Stimulated activated CD4-positive, alpha-beta T cell treated with anti-CD3 and anti-CD28 coated beads, Interleukin-1b, Interleukin-23, amount 100 ng/mL, for 24 hours (primary cell): ENCODE measurements at regions not wholly inside any gene's neighbourhood (a gene's known extent, or its start where the extent isn't known, plus 50 kb on each side); places are given as distances from the start of the nearest gene placed in this dataset.

ENCODE experiments used
- DNase-seq, 4 experiments: peaks; one replicate each; pipeline ENCODE4 v3.0.0-alpha.2; 2020; ENCODE audit warnings: low read depth in 4 of 4, low spot score in 1 of 4

DNA sequence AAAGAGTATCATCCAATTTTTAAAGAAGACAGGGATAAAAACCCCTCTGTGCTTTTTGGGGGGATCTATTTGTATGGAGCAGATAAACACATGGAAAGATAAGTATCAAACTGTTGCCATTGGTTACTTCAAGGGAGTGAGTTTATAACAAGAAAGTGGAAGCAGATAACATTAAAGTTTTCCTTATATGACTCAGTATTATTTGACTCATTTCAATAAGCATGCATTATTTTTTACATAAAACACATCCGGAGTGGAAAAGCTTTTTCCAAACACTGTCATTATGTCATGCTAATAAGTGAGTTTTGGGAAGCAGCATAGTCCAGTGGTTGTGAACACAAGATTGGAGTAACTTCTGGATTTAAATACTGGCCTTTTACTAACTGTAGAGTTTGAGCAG, 452.2 kb downstream of the LTN1 start:
- no peak for DNase-seq

DNA sequence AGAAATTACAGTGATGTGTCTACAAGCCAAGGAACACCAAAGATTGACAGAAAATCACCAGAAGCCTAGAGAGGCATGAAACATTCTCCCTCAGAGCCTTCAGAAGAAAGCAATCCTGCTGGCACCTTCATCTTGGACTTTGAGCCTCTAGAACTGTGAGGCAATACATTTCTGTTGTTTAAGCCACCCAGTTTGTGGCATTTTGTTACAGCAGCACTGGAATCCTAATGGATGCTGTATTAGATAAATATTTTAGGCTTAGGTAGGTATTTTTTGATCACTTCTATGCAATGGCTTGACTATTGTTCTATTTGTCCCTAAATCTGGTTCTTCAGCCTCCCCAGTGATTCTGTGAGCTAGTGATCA, 453.1 kb downstream of the LTN1 start:
- DNase-seq = no peak

DNA sequence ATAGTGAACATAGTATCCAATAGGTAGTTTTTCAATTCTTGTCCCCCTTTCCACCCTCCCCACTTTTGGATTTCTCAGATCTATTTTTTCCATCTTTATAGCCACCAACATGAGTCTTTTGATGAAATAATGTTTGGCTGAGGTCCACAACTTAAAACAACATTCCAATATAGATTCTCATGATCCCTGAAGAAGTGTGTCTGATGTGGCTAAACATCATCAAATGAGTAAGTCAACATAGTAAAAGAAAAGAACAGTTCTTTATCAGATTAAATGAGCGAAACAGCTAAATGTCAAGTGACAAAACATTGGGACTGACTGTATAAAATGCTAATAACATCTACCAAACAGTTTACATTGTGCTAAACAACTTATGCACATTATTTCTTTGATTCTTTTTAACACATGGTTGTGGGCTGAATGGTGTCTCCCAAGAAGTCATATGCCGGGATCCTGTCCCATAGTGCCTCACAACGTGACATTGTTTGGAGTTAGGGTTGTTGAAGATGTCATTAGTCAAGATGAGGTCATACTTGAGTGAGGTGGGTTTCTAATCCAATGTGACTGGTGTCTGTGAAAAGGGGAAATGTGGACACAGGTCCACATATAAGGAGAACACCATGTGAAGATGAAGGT, 453.6 kb downstream of the LTN1 start:
- no peak for DNase-seq

DNA sequence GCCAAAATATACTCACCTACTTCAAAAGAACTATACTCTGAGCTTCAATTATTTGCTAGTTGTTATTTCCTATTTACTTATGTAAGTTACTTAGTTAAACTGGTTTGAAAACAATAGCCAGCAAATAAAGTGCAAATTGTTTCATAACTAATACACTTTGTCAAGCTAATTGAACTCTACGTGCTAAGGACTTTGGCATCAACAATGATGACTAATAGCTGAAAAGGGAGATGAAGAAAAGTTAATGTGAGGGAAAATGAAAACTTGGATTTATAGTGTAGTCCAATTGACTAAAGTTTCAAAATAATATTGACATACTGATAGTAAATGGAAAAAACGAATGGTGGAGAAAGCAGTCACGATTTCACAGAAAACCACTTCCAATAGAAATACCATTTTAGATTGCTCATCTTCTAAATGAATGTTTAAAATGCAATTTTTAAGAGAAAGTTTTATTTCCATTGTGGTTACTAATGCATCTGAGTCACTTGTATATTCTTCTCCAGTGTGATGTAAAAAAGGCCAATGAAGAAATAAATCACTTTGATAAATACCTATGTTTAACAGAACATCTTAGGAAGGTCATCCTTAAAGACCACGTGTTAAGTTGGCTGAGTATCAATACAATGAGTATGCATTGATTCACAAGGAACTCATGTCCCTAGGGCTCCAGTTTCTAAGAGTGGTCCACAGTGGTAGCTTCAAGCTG, 455.2 kb downstream of the LTN1 start:
- no peak for DNase-seq

DNA sequence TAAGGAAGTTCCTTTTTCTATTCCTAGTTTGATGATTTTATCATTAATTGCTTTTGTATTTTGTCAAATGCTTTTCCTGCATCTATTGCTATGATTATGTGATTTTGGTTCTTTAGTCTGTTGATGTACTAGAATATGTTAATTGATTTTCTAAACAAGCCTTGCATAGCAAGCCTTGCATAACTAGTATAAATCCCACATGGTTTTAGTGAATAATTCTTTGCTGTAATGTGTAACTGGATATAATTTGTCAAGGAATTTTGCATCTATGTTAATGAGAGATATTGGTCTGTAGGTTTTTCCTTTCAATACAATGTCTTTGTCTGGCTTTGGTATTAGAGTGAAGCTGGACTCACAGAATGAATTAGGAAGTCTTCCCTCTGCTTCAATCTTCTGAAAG, 460.2 kb downstream of the LTN1 start:
- no peak for DNase-seq

DNA sequence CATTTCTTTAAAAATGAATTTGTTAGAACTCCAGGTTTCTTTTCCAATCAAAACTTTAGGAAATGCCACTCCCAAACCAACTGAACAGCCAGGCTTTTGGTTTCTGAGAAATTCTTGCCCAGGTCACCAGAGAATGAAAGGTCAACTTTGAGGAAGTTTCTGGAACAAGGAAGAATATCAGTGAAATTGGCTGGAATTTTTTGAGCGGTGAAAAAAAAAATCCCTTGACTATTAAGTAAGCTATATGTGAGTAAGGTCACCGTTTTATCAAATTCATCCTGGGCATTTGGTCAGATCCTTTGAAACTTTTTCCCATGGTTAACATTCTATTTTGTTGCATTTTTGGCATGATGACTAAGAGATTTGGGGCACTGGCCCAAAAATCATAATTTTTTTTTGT, 469.3 kb downstream of the LTN1 start:
- DNase-seq = no peak

DNA sequence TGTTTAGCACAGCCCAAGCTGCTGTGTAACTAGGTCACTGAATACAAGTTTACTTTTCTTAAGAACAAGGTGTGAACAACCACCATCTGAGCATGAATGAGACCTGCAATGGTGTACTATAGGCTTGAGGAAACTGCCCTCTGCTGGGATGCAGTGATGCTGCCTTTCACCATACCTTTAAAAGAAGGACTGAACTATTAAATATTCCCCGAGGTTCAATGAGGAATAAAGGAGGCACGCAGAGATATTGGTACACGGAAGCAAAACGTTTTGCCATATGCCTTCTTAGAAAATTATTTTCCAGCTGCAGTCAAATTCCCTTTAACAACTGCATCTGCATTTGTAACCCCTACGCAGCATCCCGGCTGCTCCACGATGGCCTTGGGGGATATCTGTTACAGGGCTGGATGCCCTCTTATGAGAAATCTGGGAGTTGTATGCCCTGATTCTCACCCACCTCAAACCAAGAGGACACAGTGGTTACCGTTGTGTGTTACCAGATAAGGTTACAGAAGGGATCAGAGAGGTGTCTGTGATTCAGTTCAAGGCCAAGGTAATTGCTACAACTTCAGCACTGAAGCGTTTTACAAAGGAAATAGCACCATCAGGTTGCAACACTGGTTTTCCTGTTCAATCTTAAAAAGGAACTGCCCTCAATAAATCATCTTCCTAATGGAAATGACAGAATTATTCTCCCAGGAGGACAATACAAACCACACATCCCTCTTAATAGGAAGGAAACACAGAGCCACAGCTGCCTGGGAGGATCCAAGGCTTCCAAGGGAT, 470.5 kb downstream of the LTN1 start:
- DNase-seq = no peak

DNA sequence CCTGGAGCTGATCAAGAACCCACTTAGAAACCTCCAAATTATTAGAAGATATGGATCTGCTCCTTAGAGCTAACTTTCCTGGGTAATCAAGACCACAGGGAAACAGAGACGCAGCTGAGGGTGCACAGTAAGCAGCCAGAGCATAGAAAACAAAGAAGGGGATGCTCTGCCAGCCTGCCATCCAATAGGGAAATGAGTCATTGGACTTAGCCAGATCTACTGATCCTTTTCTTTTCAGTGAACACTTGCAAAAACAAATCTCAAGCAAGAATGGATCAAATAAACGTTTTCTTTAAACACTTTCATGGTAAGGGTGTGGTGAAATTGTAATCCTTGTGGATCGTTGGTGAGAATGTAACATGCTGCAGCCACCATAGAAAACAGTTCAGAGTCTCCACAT, 474.0 kb downstream of the LTN1 start:
- no peak for DNase-seq

DNA sequence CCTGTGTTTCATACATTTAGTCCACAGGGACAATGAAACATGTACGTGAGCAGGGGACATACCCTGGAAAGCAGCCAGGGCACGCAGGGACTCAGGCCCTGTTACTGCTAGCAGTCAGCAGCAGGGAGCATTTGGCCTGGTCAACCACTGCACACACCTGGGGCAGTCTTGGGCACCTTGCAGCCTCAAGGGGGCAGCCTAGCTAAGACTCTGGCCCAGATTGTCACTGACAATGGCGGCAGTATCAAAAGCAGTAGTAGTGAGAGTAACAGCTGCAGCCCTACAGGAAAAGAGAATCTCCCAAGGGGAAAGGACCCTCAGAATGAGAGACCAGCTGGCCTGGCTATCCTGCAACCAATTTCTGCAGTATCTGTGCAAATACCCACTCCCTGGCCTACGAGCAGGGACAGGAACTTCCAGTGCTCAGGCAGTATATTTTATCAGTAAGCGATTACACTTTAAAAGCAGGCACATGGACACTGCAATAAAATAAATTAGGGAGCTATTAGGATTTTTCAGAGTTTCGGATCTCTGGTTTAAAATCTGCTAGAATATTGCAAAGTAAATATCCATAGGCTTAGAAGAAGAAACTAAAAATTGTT, 475.6 kb downstream of the LTN1 start:
- DNase-seq = peak; percentile 2 to 40 (median 32)

DNA sequence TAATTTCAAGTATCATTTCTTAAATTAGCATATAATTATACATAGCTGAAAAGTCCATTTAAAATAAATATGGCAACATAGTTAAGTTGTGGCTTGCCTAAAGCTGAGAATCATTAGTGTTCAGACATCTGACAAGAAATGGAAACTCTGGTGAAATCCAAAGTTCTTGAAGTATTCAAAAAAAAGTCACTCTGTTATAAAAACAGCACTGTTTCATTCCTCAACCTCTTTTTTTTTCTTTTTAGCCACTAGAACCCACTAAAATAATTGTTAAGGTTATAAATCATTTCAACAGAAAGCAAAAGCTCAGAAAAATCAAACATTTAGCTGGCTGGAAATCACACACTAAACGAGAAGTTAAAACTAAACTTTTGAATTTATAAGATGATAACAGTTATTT, 476.7 kb downstream of the LTN1 start:
- no peak for DNase-seq

DNA sequence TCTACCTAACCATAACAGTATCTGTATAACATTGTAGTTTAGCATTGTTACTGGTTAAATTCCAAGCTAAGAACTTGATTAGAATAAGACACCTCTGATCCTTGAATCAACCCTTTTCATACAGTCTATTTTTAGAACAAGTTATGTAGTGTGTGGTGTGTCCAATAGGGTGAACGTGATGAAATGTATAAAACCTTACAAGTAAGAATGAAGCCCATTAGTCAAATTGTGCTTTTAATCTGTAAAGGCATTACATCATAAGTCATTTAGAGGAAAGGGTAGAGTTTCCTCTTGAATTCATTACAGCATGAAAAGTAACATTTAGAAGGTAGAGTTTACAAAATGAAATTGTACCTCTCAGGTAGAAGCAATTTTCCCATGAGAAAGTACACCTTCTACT, 479.2 kb downstream of the LTN1 start:
- DNase-seq = no peak

DNA sequence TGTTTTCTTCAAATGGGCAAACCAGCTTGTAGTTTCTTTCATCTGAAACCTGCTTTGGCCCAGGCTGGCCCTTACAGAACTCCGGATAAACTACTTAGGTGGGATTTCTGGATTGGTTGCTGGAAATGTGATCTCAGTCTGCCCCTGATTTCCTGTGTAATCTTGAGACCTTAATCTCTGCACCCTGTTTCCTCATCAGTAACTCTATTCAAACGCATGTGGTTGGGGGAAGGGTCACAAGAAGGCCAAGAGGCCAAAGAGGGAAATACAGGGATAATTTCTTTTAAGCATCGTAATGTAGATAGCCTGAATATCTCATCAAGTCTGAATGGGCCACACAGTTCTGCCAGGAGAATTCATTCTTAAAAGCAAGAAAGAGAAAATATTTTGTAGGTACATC, 483.6 kb downstream of the LTN1 start:
- DNase-seq = no peak

DNA sequence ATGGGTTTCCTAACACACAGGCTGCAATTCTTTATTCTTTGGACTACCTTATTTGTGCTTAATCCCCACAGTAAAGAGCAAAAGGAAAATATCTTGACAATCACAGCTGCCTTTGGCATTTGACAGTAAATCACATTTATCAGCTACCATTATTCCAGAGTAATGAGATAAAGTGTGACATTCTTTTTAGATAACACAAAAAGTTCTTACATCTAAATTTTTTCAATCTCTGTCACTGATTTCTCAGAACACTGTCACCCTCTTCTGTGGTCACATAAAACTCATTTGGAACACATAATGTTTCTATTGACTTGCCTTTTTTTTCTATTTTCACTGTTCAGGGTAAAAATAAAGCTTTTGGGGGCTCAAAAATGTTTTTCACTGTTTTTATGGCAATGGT, 484.6 kb downstream of the LTN1 start:
- no peak for DNase-seq

DNA sequence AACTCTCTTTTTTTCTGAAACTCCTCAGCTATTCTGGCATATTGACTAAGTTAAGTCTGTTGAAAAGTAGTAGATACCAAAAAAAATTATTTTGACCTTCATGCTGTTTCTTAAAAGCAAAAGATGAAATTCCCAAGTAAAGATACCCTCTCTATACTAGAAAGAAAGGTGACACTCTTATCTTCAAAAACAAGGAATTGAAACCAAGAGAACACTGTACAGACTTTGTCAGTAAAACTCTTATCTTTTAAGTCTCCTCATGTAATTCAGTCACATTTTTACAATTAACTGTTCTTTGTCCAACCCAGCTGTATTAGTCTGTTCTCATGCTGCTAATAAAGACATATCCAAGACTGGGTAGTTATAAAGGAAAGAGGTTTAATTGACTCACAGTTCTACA, 496.2 kb downstream of the LTN1 start:
- DNase-seq = no peak

DNA sequence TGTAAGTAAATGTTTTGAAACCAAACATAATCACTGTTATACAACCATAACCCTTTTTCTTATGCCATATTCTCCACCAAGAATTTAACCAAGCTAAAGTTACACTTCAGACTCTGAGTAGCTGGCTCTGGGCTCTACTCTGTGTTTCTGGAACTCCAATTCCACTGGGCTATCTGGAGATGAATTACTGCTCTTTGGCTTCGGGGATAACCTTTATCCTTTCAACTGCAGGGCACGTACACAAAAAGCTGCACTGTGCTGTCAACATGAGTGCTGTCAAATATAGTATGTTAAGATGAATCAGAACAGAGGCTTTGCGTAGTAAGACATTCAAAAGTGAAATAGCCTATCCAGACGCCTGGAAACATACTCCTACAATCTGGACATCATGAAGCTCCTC, 500.6 kb downstream of the LTN1 start:
- DNase-seq = no peak

DNA sequence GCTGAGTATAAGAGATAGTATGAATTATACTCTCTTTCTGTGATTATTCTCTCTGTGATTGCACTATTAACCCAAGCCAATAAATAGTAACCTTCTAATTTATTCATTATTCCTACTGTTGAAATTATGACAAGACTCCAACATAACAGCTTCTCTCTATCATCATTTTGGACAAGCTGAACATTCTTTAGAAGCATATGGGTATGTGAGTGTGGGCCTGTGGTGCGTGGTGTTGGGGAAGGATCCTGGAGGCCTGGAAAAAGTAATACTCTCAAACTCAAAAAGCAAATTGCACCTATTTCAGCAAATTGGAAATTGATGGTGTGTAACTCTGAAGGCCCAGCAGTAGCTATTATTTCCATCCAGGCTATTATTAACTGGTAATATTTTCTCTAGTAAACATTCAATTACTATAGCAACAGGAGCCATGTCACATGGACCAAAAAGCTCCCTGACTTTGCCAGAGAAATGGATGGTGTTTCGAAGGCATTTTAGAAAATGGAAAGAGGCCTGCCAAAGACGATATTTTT, 502.8 kb downstream of the LTN1 start:
- no peak for DNase-seq

DNA sequence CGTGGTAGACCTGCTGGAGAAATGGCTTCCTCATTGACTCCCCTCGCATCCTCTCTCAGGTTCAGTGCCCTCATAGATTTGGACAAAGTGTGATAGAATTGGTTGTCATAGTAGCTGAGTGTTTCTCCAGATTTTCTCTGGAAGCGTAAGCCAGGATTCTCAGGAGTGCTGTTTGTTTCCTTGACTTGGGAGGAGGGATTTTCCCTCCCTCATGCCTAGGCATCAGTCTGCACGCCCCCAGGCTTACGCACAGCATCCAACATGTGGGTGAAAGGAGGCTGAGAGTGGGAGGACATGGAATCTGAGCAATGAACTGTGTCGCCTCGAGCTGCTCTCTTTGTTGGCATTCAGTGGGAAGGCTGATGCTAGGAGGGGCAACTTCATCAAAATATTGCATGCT, 503.5 kb downstream of the LTN1 start:
- no peak for DNase-seq

DNA sequence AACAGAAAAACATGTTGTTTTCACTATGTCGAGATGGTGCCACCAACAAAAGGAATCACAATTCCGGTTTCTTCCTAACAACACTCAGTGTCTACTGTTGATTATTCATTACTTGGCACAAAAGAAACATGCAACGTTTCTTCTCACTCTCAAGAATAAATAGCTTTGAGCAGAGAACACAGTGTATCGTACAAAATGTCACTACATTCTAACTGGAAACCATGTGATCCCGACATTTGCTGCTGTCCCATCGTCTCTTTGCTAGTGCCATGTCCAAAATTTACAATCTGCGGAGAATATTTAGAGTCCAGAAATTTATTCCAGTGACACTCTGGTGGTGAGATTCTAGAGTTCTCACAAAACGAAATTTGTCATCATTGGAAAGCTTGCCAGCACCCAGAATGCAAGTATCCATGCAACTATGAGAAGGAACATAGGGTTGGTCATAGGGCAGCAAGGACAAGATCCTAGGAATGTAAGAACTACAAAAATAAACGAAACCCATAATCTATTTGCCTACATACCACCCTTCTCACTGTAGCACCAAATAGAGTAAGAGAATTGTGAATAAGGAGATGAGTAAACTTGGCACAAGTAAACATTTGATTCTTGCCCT, 505.1 kb downstream of the LTN1 start:
- no peak for DNase-seq

DNA sequence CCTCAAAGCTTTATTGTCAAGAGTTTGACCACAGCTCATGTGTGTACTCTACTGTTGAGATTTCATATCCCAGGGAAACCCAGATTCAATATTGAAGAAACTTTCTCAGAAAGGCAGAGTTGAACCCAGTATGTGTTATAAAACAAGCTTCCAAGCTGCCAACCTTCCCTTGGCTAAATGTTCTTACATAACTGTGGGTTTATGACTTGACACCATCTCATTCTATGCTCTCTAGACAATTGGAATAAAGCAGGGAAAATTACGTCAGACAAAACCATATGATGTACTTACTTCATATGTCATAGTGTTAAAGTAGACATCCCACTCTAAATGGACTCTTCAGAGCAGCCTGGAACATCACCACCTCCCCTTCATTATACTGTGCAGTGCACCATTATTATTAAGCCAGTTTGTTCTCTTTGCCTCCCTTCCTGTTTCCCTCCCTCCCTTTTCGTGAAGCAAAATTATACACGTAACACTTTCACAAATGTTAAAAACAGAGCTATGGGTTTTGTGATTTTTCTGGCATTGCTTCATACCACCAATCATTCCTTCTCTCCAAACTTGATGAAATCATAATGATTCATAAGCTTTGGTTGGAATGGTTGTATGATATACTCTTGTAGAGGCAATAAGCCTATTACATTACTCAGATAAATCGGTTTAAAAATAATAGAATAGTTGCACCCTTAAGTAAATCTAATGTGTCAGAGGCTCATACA, 507.2 kb downstream of the LTN1 start:
- no peak for DNase-seq

DNA sequence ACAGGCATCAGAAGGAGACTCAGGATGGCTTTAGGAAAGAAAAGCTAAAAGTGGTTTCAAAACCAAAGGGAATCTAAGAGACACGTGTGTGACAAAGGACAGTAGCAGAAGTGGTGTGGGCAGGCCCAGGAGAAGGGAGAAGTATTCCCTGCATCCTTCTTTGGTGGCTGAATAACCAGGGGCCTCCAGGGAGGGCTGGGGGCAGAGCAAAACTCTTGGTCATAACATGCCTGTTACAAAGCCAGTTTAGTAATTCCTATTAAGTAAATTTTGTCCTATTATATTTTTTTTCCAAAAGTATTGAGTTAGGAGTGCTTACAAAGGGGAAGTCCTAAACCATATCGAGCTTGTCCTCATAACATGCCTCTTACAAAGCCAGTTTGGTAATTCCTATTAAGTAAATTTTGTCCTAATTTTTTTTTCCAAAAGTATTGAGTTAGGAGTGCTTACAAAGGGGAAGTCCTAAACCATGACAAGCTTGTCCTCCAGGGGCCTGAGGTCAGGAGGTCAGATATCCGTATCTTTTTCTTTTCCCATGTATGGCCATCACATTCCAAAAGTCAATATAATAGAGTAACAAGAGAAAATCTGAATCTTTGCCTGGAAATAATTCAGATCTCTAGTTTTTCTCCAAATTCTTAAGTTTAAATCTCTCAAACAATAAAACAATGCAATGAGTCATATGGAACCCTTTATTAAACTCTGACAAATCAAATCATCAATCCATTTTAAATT, 509.2 kb downstream of the LTN1 start:
- DNase-seq = no peak
